HG03103 (cell line): ENCODE measurements at regions not wholly inside any gene's neighbourhood (a gene's known extent, or its start where the extent isn't known, plus 50 kb on each side); places are given as distances from the start of the nearest gene placed in this dataset.

Experiments
- ATAC-seq: cut with Tn5 transposase; IDR thresholded peaks from one replicate; pipeline ENCODE4 v1.9.1; 2021; ENCODE audit warnings: low read depth; ENCODE audit not compliant: unreplicated experiment

GRCh38 chr11:32039149-32039548 is 51.7 kb upstream of the RCN1 start:
- no peak for ATAC-seq

GRCh38 chr11:32034680-32035079 is 56.2 kb upstream of the RCN1 start:
- ATAC-seq, result no peak

- ATAC-seq, result no peak
These were observed 56.7 kb upstream of the RCN1 start for GRCh38 chr11:32034149-32034548.

- no peak for ATAC-seq
These were observed 57.4 kb upstream of the RCN1 start for GRCh38 chr11:32033491-32033890.

- no peak for ATAC-seq
These were observed 57.8 kb upstream of the RCN1 start for GRCh38 chr11:32033067-32033466.

- ATAC-seq, result no peak
These were observed 58.4 kb upstream of the RCN1 start for GRCh38 chr11:32032478-32032877.

- ATAC-seq, result no peak
These were observed 58.8 kb upstream of the RCN1 start for GRCh38 chr11:32032052-32032451.

GRCh38 chr11:32030875-32031503 is 59.9 kb upstream of the RCN1 start:
- no peak for ATAC-seq

- no peak for ATAC-seq
These were observed 61.2 kb upstream of the RCN1 start for GRCh38 chr11:32029721-32030120.

GRCh38 chr11:32028201-32028600 is 62.7 kb upstream of the RCN1 start:
- no peak for ATAC-seq

GRCh38 chr11:32026766-32027165 is 64.1 kb upstream of the RCN1 start:
- ATAC-seq, result no peak

GRCh38 chr11:32024948-32025347 is 65.9 kb upstream of the RCN1 start:
- no peak for ATAC-seq

- ATAC-seq, result no peak
These were observed 67.2 kb upstream of the RCN1 start for GRCh38 chr11:32023370-32024305.

GRCh38 chr11:32018672-32019071 is 72.2 kb upstream of the RCN1 start:
- peak; percentile 51 for ATAC-seq

- no peak for ATAC-seq
These were observed 74.8 kb upstream of the RCN1 start for GRCh38 chr11:32016111-32016510.

GRCh38 chr11:32015427-32015826 is 75.4 kb upstream of the RCN1 start:
- no peak for ATAC-seq

GRCh38 chr11:32013603-32014002 is 77.3 kb upstream of the RCN1 start:
- ATAC-seq, result no peak

- ATAC-seq, result no peak
These were observed 78.8 kb upstream of the RCN1 start for GRCh38 chr11:32012049-32012448.

GRCh38 chr11:32008880-32009551 is 81.9 kb upstream of the RCN1 start:
- no peak for ATAC-seq

- no peak for ATAC-seq
These were observed 84.0 kb upstream of the RCN1 start for GRCh38 chr11:32006799-32007388.

- ATAC-seq, result no peak
These were observed 85.0 kb upstream of the RCN1 start for GRCh38 chr11:32005786-32006416.
